Heart left ventricle (tissue), 16 donors: ENCODE measurements at regions not wholly inside any gene's neighbourhood (a gene's known extent, or its start where the extent isn't known, plus 50 kb on each side); places are given as distances from the start of the nearest gene placed in this dataset.

Source experiments
- ATAC-seq, 4 donors: fragments of 200-7000 bp; cut with Tn5 transposase; one replicate each; pipeline ENCODE4 v1.9.1; 2020 to 2022; ENCODE audit warnings: moderate library complexity in 4 of 4, mild to moderate bottlenecking in 3 of 4, moderate number of reproducible peaks in 1 of 4
- DNase-seq, 5 donors: peaks; one replicate each; pipeline ENCODE4 v3.0.0-alpha.2; 2020
- H3K27ac ChIP-seq, 12 donors: fragments of 200-600 bp; sonication (generic) in 4 of 12; one replicate each; pipeline versions ENCODE4 v1.5.0 to v1.8.0; 2016 to 2022; ENCODE audit warnings: mild to moderate bottlenecking in 2 of 12
- H3K27me3 ChIP-seq, 9 donors: fragments of 200-600 bp; sonication (generic) in 2 of 9; one replicate each; pipeline versions ENCODE4 v1.5.1 to v1.8.0; 2016 to 2022; ENCODE audit warnings: mild to moderate bottlenecking in 3 of 9
- H3K36me3 ChIP-seq, 9 donors: fragments of 200-600 bp; sonication (generic) in 2 of 9; one replicate each; pipeline versions ENCODE4 v1.5.0 to v1.8.0; 2018 to 2022; ENCODE audit warnings: mild to moderate bottlenecking in 2 of 9
- H3K4me1 ChIP-seq, 12 donors: fragments of 200-600 bp; sonication (generic) in 4 of 12; one replicate each; pipeline versions ENCODE4 v1.5.0 to v1.8.0; 2016 to 2022; ENCODE audit warnings: mild to moderate bottlenecking in 3 of 12
- H3K4me3 ChIP-seq, 12 donors: fragments of 200-600 bp; sonication (generic) in 4 of 12; one replicate each; pipeline versions ENCODE4 v1.5.0 to v1.8.0; 2017 to 2022; ENCODE audit warnings: mild to moderate bottlenecking in 9 of 12, moderate library complexity in 4 of 12
- H3K9me3 ChIP-seq, 12 donors: fragments of 200-600 bp; sonication (generic) in 4 of 12; one replicate each; pipeline versions ENCODE4 v1.5.0 to v1.8.0; 2016 to 2022; ENCODE audit warnings: mild to moderate bottlenecking in 1 of 12
- CTCF ChIP-seq, 12 donors: fragments of 200-600 bp; sonication (generic) in 4 of 12; IDR thresholded peaks; one replicate each; pipeline versions ENCODE4 v1.5.0 to v1.8.0; 2018 to 2022; ENCODE audit warnings: antibody characterized with exemption in 12 of 12, mild to moderate bottlenecking in 5 of 12
- POLR2A ChIP-seq, 2 donors: fragments of 450-650 bp; IDR thresholded peaks; one replicate each; pipeline ENCODE4 v1.6.1; 2017; ENCODE audit warnings: antibody characterized with exemption in 2 of 2, mild to moderate bottlenecking in 2 of 2, moderate library complexity in 2 of 2
- WGBS, 4 donors: extraction: QIAGEN DNeasy Blood & Tissue Kit in 2 of 4; methylation state at CpG; one replicate each; pipeline versions ENCODE4 v1.1.5 to v1.1.7; 2013 to 2018; 5-methylcytosine and 5-hydroxymethylcytosine counted together
- intact Hi-C, 10 donors: fragments of 100-400 bp; cut with DNase I; formaldehyde crosslinking; loops; one replicate each; pipeline versions ENCODE4 v1.11.1 to v1.14.2; 2022
- donor health status: ischemic (EF 13 %, LVEDD 7.1; RV severe dilation, severe dysfunction).
- donor health status: healthy with polysubstance abuse.
- donor health status: DM: no; HTN: yes; CAD: no.
- donor health status: DM: no; HTN: no; CAD: no.
- donor health status: ischemic (EF 25% LVEDD 6.9; RV normal size, moderate dysfunction).
- donor health status: ischemic (EF 25% LVEDD 5.7; RV mildly dilated, moderate dysfunction).
- donor health status: healthy.
- donor health status: DM: yes; HTN: yes; CAD: no.
- donor health status: ischemic (EF 35%, LVEDD 5.7; RV mildly dilated, moderate dysfunction).
- donor health status: nonischemic (EF 11% LVEDD 7.7; RV severe dilation, severe dysfunction).
- donor health status: DM: yes; HTN: yes; CAD: no.
- donor health status: PGD.
- donor health status: ischemic (EF 29% LVEDD 5.4; RV normal size, mild dysfunction).
- donor health status: nonischemic (EF 23%, LVEDD 6.1; RV moderate dilation, normal function).

GRCh38 chr18:54749291-54749690, 79.0 kb upstream of the RAB27B start:
- H3K27ac ChIP-seq: no peak overlapping the region
- 76 to 81% (median 79%) methylated on average over 3 of the region's 3 CpGs for WGBS, 4 donors
- no peaks in the 10 kb centered on the region for H3K36me3 ChIP-seq
- DNase-seq: no peak
- peaks cover 0 to 3% (median 0%) of the 10 kb centered on the region in 9 donors for H3K27me3 ChIP-seq
- H3K9me3 ChIP-seq: no peaks in the 10 kb centered on the region
- H3K4me1 ChIP-seq: no peaks in the 10 kb centered on the region
- H3K4me3 ChIP-seq: no peak overlapping the region
- intact Hi-C loops: no loop called here
- ATAC-seq: peak in 1 of 4 donors; percentile 82
- TF ChIP-seq CTCF (IDR thresholded peaks at IDR 0.05): no peak
- TF ChIP-seq POLR2A (IDR thresholded peaks at IDR 0.05): no peak

GRCh38 chr18:54750350-54750749, 77.9 kb upstream of the RAB27B start:
- Histone ChIP-seq H3K27ac (no peak overlapping the region), H3K27me3 (peaks cover 0 to 3% (median 0%) of the 10 kb centered on the region in 9 donors), H3K36me3 (no peaks in the 10 kb centered on the region), H3K4me1 (no peaks in the 10 kb centered on the region), H3K9me3 (no peaks in the 10 kb centered on the region), H3K4me3 (no peak overlapping the region)
- ATAC-seq: no peak
- TF ChIP-seq CTCF (IDR thresholded peaks at IDR 0.05) (no peak), POLR2A (IDR thresholded peaks at IDR 0.05) (no peak)
- no peak for DNase-seq
- intact Hi-C loops: no loop called here
- 55 to 66% (median 61%) methylated on average over 2 of the region's 2 CpGs for WGBS, 4 donors

- no peaks in the 10 kb centered on the region for H3K9me3 ChIP-seq
- H3K27ac ChIP-seq: no peak overlapping the region
- ATAC-seq: no peak
- intact Hi-C loops: no loop called here
- WGBS, 4 donors: 87 to 94% (median 92%) methylated on average over 3 of the region's 3 CpGs
- no peak overlapping the region for H3K4me3 ChIP-seq
- no peaks in the 10 kb centered on the region for H3K36me3 ChIP-seq
- DNase-seq: no peak
- TF ChIP-seq POLR2A (IDR thresholded peaks at IDR 0.05) (no peak), CTCF (IDR thresholded peaks at IDR 0.05) (no peak)
- H3K4me1 ChIP-seq: no peaks in the 10 kb centered on the region
- peaks cover 0 to 3% (median 0%) of the 10 kb centered on the region in 9 donors for H3K27me3 ChIP-seq
Observed at GRCh38 chr18:54752185-54752584, 76.1 kb upstream of the RAB27B start.

GRCh38 chr18:54755456-54755855, 72.8 kb upstream of the RAB27B start:
- no peaks in the 10 kb centered on the region for H3K9me3 ChIP-seq
- H3K36me3 ChIP-seq: no peaks in the 10 kb centered on the region
- DNase-seq (no peak), ATAC-seq (no peak)
- TF ChIP-seq POLR2A (IDR thresholded peaks at IDR 0.05) (no peak), CTCF (IDR thresholded peaks at IDR 0.05) (no peak)
- H3K27ac ChIP-seq: no peak overlapping the region
- H3K4me3 ChIP-seq: no peak overlapping the region
- no peaks in the 10 kb centered on the region for H3K4me1 ChIP-seq
- H3K27me3 ChIP-seq: peaks cover 0 to 3% (median 0%) of the 10 kb centered on the region in 9 donors
- intact Hi-C loops: no loop called here
